A549 (cell line): ENCODE measurements at regions not wholly inside any gene's neighbourhood (a gene's known extent, or its start where the extent isn't known, plus 50 kb on each side); places are given as distances from the start of the nearest gene placed in this dataset.

Source experiments
- ATAC-seq, 2 experiments: fragments of 200-7000 bp in 1 of 2; fragments of >200 bp in 1 of 2; cut with Nextera tagmentation in 1 of 2; cut with Tn5 transposase in 1 of 2; 3 replicates each; pipeline versions ENCODE4 v1.8.0 to v1.9.1; 2018 to 2020; ENCODE audit warnings: mild to moderate bottlenecking in 1 of 2, moderate library complexity in 1 of 2
- CTCF ChIA-PET: fragments of 300-600 bp; sonication (Branson Sonifier 250); formaldehyde crosslinking; extraction: SDS; loops from one replicate; lab custom pipeline; 2021; ENCODE audit warnings: antibody characterized with exemption, inconsistent platforms; lab: Yijun Ruan, JAX
- POLR2A ChIA-PET: fragments of 350-600 bp; formaldehyde crosslinking; extraction: SDS; loops from one replicate; lab custom pipeline; 2021; ENCODE audit warnings: antibody characterized with exemption, inconsistent platforms; lab: Yijun Ruan, JAX
- DNase-seq, 2 experiments: peaks; one replicate each; pipeline versions ENCODE4 v3.0.0 to v3.0.0-alpha.2; 2011 to 2016; ENCODE audit warnings: low read depth in 1 of 2, low spot score in 1 of 2
- FAIRE-seq: peaks from 2 replicates; lab custom pipeline; 2011; peaks lifted over from hg19 to GRCh38; lab: Jason Lieb, UNC
- H3K27ac ChIP-seq, 2 experiments: fragments of >200 bp; sonication (Bioruptor Twin); formaldehyde crosslinking; 3 replicates each; pipeline ENCODE4 v1.5.1; 2016 to 2017
- H3K4me1 ChIP-seq: fragments of >200 bp; sonication (Bioruptor Twin); formaldehyde crosslinking; 3 replicates; pipeline ENCODE4 v1.6.1; 2016
- H3K4me2 ChIP-seq: fragments of >200 bp; sonication (Bioruptor Twin); formaldehyde crosslinking; 3 replicates; pipeline ENCODE4 v1.6.1; 2016
- H3K4me3 ChIP-seq: fragments of >200 bp; sonication (Bioruptor Twin); formaldehyde crosslinking; 3 replicates; pipeline ENCODE4 v1.5.1; 2016
- H3K9me3 ChIP-seq: fragments of >200 bp; sonication (Bioruptor Twin); formaldehyde crosslinking; 3 replicates; pipeline ENCODE4 v1.6.1; 2016
- CBX2 ChIP-seq: fragments of 200-600 bp; sonication (generic); IDR thresholded peaks from 2 replicates; pipeline ENCODE4 v1.6.1; 2016; ENCODE audit warnings: low read depth, mild to moderate bottlenecking, borderline replicate concordance
- CHD2 ChIP-seq: fragments of 150-350 bp; IDR thresholded peaks from 2 replicates; pipeline ENCODE4 v1.6.1; 2014; ENCODE audit warnings: low read length; ENCODE audit not compliant: partially characterized antibody
- E2F6 ChIP-seq: IDR thresholded peaks from 2 replicates; pipeline ENCODE4 v1.6.1; 2012; ENCODE audit warnings: low read depth, borderline replicate concordance
- EHF ChIP-seq: fragments of 250-450 bp; sonication (Bioruptor Pico); IDR thresholded peaks from 2 replicates; pipeline ENCODE4 v1.5.0; 2020; ENCODE audit warnings: mild to moderate bottlenecking
- ELK1 ChIP-seq: fragments of 150-350 bp; IDR thresholded peaks from 2 replicates; pipeline ENCODE4 v1.6.1; 2014; ENCODE audit warnings: low read depth, mild to moderate bottlenecking, low read length
- ESRRA ChIP-seq: fragments of 150-350 bp; IDR thresholded peaks from 2 replicates; pipeline ENCODE4 v1.6.1; 2014; ENCODE audit warnings: mild to moderate bottlenecking, low read length, borderline replicate concordance
- GATA3 ChIP-seq: IDR thresholded peaks from 2 replicates; pipeline ENCODE4 v1.6.1; 2012; ENCODE audit warnings: borderline replicate concordance
- HEYL ChIP-seq: fragments of 250-450 bp; sonication (Bioruptor Pico); IDR thresholded peaks from 2 replicates; pipeline ENCODE4 v1.8.0; 2021; ENCODE audit warnings: mild to moderate bottlenecking, moderate library complexity
- HMGXB4 ChIP-seq: fragments of 250-450 bp; sonication (Bioruptor Pico); IDR thresholded peaks from 2 replicates; pipeline ENCODE4 v1.5.0; 2021; ENCODE audit warnings: mild to moderate bottlenecking, moderate library complexity, borderline replicate concordance
- HOXA7 ChIP-seq: fragments of 250-450 bp; sonication (Bioruptor Pico); IDR thresholded peaks from 2 replicates; pipeline ENCODE4 v1.5.0; 2020; ENCODE audit warnings: mild to moderate bottlenecking, moderate library complexity
- JUN ChIP-seq, 2 experiments: fragments of >200 bp; sonication (Bioruptor Twin); formaldehyde crosslinking; IDR thresholded peaks; 2 replicates in 1 of 2; 3 replicates in 1 of 2; pipeline ENCODE4 v1.6.1; 2016 to 2017
- JUNB ChIP-seq: fragments of >200 bp; sonication (Bioruptor Twin); formaldehyde crosslinking; IDR thresholded peaks from 2 replicates; pipeline ENCODE4 v1.6.1; 2016
- MAFK ChIP-seq: fragments of 450-650 bp; IDR thresholded peaks from 2 replicates; pipeline ENCODE4 v1.6.1; 2014; ENCODE audit not compliant: partially characterized antibody
- NFE2L2 ChIP-seq: fragments of 150-350 bp; conservative IDR thresholded peaks from 2 replicates; pipeline ENCODE4 v1.6.1; 2014; ENCODE audit warnings: low read length
- NPAS2 ChIP-seq: fragments of 250-450 bp; sonication (Bioruptor Pico); IDR thresholded peaks from 2 replicates; pipeline ENCODE4 v1.8.0; 2022; ENCODE audit warnings: mild to moderate bottlenecking, moderate library complexity, borderline replicate concordance
- POLR2A ChIP-seq: IDR thresholded peaks from 2 replicates; pipeline ENCODE4 v1.6.1; 2012; ENCODE audit warnings: mild to moderate bottlenecking, low read length
- RARB ChIP-seq: fragments of 250-450 bp; sonication (Bioruptor Pico); IDR thresholded peaks from 2 replicates; pipeline ENCODE4 v1.8.0; 2021; ENCODE audit warnings: mild to moderate bottlenecking, moderate library complexity
- RFX5 ChIP-seq: fragments of 450-650 bp; IDR thresholded peaks from 2 replicates; pipeline ENCODE4 v1.7.1; 2014; ENCODE audit warnings: antibody characterized with exemption, mild to moderate bottlenecking, moderate library complexity
- SREBF2 ChIP-seq: fragments of 450-650 bp; IDR thresholded peaks from 2 replicates; pipeline ENCODE4 v1.6.1; 2014; ENCODE audit warnings: mild to moderate bottlenecking, moderate library complexity
- TFCP2L1 ChIP-seq: fragments of 250-450 bp; sonication (Bioruptor Pico); IDR thresholded peaks from 2 replicates; pipeline ENCODE4 v1.5.0; 2021; ENCODE audit warnings: mild to moderate bottlenecking
- ZFP36 ChIP-seq: fragments of 450-650 bp; IDR thresholded peaks from 2 replicates; pipeline ENCODE4 v1.6.1; 2014; ENCODE audit warnings: borderline replicate concordance; ENCODE audit not compliant: partially characterized antibody
- ZSCAN20 ChIP-seq: fragments of 250-450 bp; sonication (Bioruptor Pico); IDR thresholded peaks from 2 replicates; pipeline ENCODE4 v1.8.0; 2022; ENCODE audit warnings: mild to moderate bottlenecking, moderate library complexity
- WGBS: methylation state at CpG from one replicate; pipeline ENCODE4 v1.1.6; 2017; ENCODE audit errors: missing lambda C conversion rate; 5-methylcytosine and 5-hydroxymethylcytosine counted together

GRCh38 chr1:215397106-215397505 is 170.0 kb upstream of the KCTD3 start:
- DNase-seq, result no peak
- POLR2A ChIA-PET, result no interaction called here
- CTCF ChIA-PET, result no interaction called here
- no peak for FAIRE-seq
- no peak for ATAC-seq
- TF ChIP-seq ESRRA (no peak), ZFP36 (no peak), HOXA7 (CRISPR knock-in tag) (no peak), RFX5 (no peak), MAFK (no peak), RARB (CRISPR knock-in tag) (no peak), EHF (no peak), NPAS2 (CRISPR knock-in tag) (no peak), E2F6 (no peak), GATA3 (no peak), ELK1 (no peak), SREBF2 (no peak), CHD2 (no peak), HEYL (CRISPR knock-in tag) (no peak), POLR2A (no peak), JUN (IDR thresholded peaks at IDR 0.05) (no peak), NFE2L2 (no peak), JUNB (no peak), ZSCAN20 (CRISPR knock-in tag) (no peak)
- no peak overlapping the region for H3K4me3 ChIP-seq
- WGBS, result 33% methylated on average over 5 of the region's 5 CpGs
- no peak overlapping the region for H3K4me2 ChIP-seq
- H3K27ac ChIP-seq, result no peak overlapping the region
- no peaks in the 10 kb centered on the region for H3K4me1 ChIP-seq
- H3K9me3 ChIP-seq, result no peaks in the 10 kb centered on the region

- ChIA-PET CTCF (no interaction called here), POLR2A (no interaction called here)
- 40% methylated on average over 4 of the region's 4 CpGs for WGBS
- DNase-seq (no peak), ATAC-seq (no peak), FAIRE-seq (no peak)
- Histone ChIP-seq H3K4me3 (no peak overlapping the region), H3K4me2 (no peak overlapping the region), H3K4me1 (no peaks in the 10 kb centered on the region), H3K9me3 (no peaks in the 10 kb centered on the region), H3K27ac (no peak overlapping the region)
- TF ChIP-seq CBX2 (no peak), TFCP2L1 (no peak), HMGXB4 (CRISPR knock-in tag) (no peak)
Observed at GRCh38 chr1:215397843-215398242, 169.3 kb upstream of the KCTD3 start.

GRCh38 chr1:215399787-215400186 is 167.3 kb upstream of the KCTD3 start:
- H3K4me1 ChIP-seq, result no peaks in the 10 kb centered on the region
- CTCF ChIA-PET, result no interaction called here
- H3K9me3 ChIP-seq, result no peaks in the 10 kb centered on the region
- TF ChIP-seq E2F6, result no peak
- TF ChIP-seq, all 56 proteins: peak for 0
- POLR2A ChIA-PET, result no interaction called here
- ATAC-seq (no peak), FAIRE-seq (no peak), DNase-seq (no peak)
- 1% methylated on average over 2 of the region's 2 CpGs for WGBS
- Histone ChIP-seq H3K27ac (no peak overlapping the region), H3K4me3 (no peak overlapping the region), H3K4me2 (no peak overlapping the region)
